ENCODE measurements at regions not wholly inside any gene's neighbourhood (a gene's known extent, or its start where the extent isn't known, plus 50 kb on each side); places are given as distances from the start of the nearest gene placed in this dataset.

DNA sequence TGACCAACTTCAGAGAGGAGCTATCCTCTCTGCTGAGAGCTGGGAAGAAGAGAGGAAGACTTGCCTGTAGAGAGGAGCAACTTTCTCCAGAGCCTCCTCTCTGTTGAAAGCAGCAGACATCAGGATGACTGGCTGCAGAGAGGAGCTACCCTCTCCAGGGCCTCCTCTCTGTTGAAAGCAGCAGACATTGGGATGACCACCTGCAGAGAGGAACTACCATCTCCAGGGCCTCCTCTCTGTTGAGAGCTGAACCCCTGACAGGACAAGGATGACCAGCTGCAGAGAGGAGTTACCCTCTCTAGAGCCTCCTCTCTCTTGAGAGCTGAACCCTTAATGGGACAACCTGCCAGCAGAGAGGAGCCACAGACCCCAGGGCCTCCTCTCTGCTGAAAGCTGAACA, 83.0 kb upstream of the GJB5 start:
- no peak for DNase-seq

DNA sequence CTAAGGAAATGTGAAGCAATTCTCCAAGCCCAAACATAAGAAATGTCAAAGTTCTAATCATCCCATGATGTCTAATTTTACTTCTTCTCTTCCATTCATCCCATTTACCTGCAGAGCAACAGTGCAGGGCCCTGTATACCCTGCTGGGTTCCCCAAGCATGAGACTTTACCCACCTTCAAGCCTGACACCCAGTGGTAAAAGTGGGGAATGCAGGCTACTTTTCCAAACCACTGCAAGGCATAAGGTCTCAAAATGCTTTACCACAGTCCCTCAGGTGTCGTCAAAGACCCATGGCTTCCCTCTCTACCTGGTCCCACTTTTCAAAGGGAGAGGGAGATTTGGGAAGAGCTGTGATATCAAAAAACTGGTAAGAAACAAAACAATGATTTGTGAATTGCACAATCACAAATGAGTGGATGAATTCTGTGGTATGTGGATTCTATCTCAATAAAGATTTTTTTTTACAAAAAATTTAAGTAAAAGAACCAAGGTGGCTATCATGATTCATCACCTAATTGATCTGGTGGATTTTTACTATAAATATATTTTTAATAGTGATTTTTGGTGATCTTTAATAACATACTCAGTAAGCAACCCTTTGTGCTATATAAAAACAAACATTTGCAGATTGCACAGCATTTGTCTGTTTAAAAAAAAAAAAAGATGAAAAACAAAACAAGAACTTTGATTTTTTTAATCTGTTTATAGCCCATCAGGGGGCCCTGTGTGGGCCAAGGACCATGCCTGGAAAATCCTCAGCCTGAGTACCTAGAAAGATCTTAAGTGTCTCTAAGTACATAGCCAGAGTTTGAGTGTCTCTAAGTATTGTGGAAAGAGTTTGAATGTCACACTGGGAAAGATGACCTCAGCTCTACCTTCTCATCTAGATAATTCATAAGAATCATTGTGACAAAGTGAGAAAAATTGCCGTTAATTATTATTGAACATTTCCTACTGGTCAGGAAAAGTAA, 73.1 kb upstream of the GJB5 start:
- peak; percentile 40 for DNase-seq

DNA sequence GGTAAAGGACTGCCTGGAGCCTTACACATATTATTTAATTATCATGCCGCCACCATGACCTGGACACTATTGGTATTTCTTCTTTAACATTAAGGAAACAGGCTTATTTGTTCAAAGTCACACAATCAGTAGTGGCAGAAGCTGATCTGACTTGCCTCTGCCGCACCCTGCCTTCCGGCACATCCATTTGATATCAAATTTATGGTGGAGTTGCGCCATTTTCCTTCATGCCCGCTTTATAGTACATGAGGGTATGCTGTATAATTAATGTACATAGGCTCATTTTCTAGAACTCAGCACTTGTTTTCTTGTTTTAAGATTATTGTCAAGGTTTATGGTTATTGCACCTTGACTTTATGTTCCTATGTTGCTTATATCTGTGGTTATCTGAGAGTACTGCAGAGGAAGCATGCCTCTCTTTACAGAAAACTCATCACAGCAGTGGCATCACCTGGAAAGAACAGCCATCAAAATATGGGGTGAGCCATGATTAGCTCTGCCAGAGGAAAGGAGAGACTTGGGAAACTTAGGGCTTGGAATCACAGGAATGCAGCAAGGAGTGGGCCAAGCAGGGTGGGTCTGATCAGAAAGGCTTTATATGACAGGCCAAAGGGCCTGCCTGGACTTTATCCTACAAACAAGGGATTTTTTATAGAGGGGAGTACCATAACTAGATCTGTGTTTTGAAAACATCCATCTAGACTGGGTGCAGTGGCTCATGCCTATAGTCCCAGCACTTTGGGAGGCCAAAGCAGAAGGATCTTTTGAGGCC, 72.2 kb upstream of the GJB5 start:
- DNase-seq = no peak

DNA sequence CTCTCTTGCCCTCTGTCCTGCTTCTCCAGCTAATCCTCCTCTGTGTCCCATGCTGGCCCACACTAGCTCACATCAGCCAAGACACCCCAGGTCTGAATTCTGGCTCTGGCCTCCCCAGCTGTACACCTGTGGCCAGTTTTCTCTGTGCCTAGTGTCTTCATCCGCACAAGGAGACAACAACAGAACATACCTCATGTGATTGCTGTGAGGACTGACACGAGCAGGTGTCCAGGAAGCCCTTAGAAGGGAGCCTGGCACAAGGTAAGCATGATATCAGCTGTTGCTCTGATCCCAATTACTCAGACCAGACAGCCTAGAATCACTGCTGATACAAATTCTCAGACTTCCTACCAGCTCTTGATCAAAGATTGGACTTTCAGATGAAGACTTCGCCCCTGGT, 71.2 kb upstream of the GJB5 start:
- DNase-seq = no peak

DNA sequence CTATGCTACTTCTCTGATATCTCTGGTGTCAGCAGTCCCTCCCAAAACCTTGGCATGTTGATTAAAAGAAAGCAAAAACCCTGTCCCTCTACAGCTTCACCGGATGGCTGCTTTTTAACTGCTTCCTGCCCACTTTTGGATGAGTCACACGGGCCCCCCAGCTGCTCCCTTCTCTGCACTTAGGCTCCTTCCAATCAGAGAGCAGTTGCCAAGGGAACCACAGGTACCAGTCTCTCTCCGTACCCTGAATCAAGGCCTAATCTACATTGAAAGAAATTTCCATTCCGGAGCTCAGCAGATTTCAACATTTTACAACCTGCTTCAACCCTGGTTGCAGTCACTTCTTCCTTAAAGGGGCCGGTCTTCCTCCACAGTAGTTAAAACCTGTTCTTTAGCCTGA, 70.6 kb upstream of the GJB5 start:
- DNase-seq = no peak

DNA sequence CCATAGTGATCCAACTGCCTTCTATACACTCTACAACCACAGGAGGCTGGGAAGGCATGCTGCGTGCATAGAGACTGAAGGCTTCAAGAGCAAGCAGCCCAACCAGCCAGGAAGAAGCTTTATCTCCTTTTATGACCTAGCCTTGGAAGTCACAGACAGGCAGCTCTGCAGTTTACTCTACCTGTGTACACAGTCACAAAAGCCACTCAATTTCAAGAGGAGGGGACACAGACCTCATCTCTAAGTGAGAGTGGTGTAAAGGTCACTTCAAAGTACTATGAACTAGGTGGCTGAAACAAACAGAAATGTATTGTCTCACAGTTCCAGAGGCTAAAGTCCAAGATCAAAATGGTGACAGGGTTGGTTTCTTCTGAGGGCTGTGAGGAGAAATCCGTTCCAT, 69.6 kb upstream of the GJB5 start:
- no peak for DNase-seq

DNA sequence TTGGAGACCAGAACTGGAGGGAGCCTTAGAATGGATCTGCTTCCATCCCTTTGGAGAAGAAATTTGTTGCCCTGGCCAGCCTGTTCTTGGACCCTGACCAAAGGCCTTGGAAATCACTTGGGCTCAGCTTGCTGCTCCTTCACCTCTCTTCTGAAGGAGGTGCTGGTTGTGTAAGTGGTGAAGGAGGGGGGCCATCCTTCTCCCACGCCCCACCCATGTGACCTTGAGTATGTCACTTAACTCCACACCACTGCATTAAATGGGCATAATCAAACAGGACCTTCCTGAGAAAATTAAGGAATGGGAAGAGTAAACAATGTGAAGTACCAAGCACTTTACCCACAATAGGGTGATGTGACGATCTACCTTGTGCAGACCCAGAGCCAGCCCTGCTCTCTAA, 68.3 kb upstream of the GJB5 start:
- DNase-seq = no peak

DNA sequence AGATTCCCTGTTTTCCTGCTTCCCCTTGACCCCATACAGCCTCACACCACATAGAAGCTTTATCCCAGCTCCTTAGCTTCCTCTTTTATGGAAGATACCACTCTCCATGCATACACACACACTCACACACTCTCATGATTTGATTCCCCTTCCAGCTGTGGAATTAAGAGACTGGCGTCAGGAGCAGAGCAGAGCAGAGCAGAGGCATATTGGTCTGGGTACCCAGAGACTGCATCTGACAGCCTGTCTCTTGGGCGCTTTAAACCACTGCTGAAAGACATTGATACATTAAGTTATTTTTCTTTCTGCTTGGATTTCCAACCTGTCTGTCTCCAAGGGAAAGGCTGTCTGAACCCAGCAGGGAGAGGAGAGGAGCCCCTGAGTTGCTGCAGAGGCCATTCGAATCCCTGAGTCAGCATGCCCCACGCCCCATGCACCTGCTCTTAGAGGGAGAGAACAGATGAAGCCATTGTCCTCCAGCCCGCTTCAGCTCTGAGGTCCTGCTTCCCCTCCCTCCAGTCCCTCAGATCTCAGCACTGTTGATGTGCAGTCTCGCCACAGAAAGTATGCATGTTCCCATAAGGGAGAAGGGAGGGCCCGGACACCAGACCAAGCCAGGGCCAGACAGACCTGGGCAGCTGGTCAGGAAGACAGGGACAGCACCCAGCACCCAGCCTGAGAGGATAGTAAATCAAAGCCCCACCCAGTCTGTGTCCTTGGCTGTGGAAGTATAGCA, 66.7 kb upstream of the GJB5 start:
- no peak for DNase-seq

DNA sequence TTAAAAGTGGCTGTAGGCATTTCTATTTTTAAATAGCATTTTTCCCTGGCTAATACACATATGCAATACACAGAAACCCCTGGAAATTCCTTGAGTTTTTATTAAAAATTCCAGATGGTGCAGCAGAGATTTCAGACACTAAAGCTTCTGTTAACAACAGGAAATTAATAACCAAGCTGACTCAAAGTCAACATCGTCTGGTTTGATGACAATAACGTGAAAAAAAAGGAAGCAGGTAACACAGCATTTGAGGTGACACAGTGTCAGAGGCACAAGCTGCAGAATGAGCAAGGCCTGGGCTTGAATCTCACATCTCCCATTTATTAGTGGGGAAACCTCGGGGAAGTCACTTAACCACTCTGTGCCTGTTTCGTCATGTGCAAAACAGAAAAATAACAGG, 64.6 kb upstream of the GJB5 start:
- no peak for DNase-seq

DNA sequence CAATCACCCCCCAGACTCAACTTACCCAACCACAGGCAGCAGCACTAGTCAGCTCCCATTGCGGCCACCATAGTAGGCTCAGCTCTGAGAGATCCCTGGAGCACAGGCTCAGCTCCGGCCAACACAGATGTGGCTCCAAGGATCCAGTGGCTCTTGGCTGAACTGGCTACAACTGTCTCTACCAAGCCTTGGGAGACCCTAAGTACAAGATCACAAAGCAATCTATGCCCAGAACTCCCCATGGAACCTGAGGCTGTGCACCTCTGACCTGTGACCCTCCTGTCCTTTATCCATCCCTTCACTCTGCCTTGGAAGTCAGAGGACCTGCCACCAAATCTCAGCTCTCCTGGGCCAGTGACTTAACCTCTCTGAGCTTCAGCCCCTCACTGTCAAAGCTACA, 61.8 kb upstream of the GJB5 start:
- DNase-seq = no peak

DNA sequence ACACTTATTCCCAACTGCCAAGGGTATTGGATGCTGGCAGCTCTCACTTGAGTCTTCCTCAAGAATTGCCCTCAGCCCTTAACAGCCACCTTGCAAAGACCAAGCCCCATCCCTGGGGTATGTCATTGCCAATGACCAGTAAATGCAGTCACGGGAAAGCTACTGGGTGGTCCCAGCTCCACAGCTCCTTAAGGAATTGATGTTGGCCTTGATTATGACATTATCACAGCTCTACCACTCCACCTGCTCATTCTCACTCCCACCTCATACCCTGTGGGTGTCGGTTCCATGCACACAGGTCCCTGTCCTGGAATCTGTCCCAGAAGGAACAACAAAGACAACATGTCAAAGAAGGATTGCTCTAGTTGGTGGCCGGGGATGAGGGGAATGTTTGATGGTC, 60.5 kb upstream of the GJB5 start:
- DNase-seq = no peak

DNA sequence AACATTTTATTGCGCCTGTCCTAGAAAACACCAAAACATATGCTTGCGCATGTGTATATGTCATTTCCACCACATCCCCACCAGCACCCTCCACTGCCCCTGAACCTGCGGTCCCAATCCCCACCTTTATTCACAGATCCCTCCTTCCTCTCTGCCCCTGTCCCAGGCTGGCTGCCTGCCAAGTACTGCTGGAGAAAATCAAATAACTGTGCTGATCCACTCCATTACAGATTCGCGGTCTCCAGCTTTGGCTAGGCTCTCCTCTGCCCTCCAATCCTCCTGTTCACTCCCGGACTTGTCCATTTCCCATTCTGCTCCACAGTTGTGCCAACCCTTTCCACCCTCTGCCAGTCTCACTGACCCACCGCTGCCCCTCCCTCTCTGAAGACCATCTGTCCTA, 59.3 kb upstream of the GJB5 start:
- DNase-seq = no peak

DNA sequence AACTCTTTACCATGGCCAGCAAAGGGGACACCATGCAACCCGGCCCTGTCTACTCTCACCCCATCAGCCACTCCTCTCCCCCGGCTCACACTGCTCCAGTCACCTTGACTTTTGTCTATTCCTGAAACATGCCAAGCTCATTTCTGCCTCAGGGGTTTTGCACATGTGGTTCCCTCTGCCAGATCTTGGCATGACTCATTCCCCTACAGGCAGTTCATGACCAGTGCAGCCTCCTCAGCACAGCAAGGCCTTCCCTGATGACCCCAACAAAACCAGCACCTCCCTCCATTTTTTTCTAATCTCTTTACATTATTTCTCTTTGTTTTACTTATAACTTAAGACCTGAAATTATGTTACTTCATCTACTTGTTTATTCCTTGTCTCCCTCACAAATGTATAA, 58.6 kb upstream of the GJB5 start:
- DNase-seq = no peak

DNA sequence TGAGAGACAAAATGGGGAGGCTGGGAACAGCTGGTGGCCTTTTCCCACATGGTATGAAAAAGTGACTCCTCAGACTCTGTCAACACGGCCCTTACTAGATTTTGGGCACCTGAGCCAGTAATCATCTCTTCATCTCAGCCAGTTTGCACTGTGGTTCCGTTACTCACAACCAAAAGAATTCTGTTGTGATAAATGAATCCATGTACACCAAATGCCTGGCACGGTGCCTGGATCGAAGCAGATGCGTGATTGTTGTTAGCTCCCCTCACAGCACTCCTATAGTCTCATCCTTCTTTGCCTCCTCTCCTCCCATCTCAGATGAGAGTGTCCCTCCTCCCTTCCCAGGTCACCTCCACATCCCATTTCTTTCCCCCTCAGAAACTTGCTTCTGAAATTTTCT, 57.9 kb upstream of the GJB5 start:
- DNase-seq = no peak

DNA sequence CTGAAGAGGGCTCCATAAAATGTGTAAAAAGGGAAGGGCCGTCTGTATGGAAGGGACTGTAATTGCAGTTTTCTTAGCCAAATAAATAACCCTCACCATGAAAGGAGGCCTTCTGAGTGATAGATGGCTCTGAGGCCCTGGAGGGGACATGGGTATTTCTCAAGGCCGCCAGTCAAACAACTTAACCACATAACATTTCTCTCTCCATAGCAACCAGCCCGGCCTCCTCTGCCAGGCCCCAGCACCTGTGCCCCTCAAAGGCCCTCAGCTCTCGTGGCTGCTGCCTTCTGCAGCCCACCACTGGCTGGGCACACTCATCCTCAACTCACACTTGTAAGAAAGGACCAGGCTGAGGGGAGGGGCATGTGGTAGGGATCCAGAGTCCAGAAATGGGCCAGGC, 57.0 kb upstream of the GJB5 start:
- DNase-seq = no peak

DNA sequence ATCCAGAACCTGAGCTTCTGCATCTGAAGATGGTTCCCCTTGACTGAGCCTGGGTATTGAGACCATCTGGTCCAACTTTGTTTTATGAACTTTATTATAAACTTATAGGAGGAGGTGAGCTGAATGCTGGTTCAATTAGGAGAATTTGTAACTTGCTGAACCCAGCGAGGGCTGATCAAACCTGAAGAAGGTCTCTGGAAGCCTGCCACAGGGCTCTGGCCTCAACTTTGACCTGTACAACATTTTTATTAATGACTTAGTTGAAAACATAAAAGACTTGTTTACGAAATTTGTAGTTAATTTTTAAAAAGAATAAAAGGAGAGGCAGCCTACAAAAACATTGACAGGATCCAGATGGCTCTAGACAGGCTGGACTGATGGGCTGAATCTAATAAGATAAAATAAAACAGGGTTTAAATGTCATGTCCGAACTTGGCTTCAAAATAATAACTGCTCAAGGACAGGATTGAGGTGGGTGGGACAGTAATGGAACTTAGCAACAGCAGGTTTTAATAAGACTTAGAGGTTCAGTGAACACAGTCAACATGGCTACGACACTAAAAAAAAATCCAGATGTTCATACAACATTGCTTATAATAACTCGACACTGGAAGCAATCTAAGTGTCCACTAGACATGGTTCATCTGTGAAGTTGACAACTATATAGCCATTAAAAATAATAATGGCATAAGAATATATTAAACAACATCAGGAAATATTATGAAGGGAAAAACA, 53.4 kb upstream of the GJB5 start:
- no peak for DNase-seq

Measured in activated CD4-positive, CD25-positive, alpha-beta regulatory T cell treated with anti-CD3 and anti-CD28 coated beads, Interleukin-2, amount 50 U/mL, for 72 hours (primary cell).